Calu3 (cell line): ENCODE measurements at regions not wholly inside any gene's neighbourhood (a gene's known extent, or its start where the extent isn't known, plus 50 kb on each side); places are given as distances from the start of the nearest gene placed in this dataset.

Source experiments
- BruUV-seq: library from RNA; stranded (reverse); fragments of 400-500 nt; replicated peaks from 2 replicates; lab custom pipeline; 2021; lab: Mats Ljungman, UMichigan
- CTCF ChIA-PET: fragments of 300-600 bp; sonication (Branson Sonifier 250); formaldehyde crosslinking; loops from one replicate; lab custom pipeline; 2022; ENCODE audit warnings: antibody characterized with exemption; lab: Charles Lee
- DNase-seq: peaks from one replicate; pipeline ENCODE4 v3.0.0; 2022
- H3K27ac Mint-ChIP-seq: one replicate; pipeline ENCODE4 v1.8.0; 2022; ENCODE audit warnings: mixed read lengths; ENCODE audit not compliant: unreplicated experiment
- H3K27me3 Mint-ChIP-seq: one replicate; pipeline ENCODE4 v1.8.0; 2022; ENCODE audit warnings: mixed read lengths; ENCODE audit not compliant: unreplicated experiment
- H3K36me3 Mint-ChIP-seq: one replicate; pipeline ENCODE4 v1.8.0; 2022; ENCODE audit warnings: mild to moderate bottlenecking, moderate library complexity, mixed read lengths; ENCODE audit not compliant: insufficient read depth, unreplicated experiment
- H3K4me1 Mint-ChIP-seq: one replicate; pipeline ENCODE4 v1.8.0; 2022; ENCODE audit warnings: mild to moderate bottlenecking, low read depth, mixed read lengths; ENCODE audit not compliant: unreplicated experiment
- H3K4me3 Mint-ChIP-seq: one replicate; pipeline ENCODE4 v1.8.0; 2022; ENCODE audit warnings: mild to moderate bottlenecking, low read depth, moderate library complexity, mixed read lengths; ENCODE audit not compliant: unreplicated experiment
- H3K9me3 Mint-ChIP-seq: one replicate; pipeline ENCODE4 v1.8.0; 2022; ENCODE audit warnings: low read depth, mixed read lengths; ENCODE audit not compliant: unreplicated experiment
- intact Hi-C: fragments of 100-400 bp; cut with micrococcal nuclease; formaldehyde crosslinking; loops from one replicate; pipeline ENCODE4 v1.10.0; 2022; ENCODE audit not compliant: unreplicated experiment
- TF ChIP-seq, protein P1 (sequence below): fragments of 200-600 bp; IDR thresholded peaks from one replicate; pipeline ENCODE4 v1.8.0; 2022; ENCODE audit warnings: antibody characterized with exemption; ENCODE audit not compliant: unreplicated experiment

DNA sequence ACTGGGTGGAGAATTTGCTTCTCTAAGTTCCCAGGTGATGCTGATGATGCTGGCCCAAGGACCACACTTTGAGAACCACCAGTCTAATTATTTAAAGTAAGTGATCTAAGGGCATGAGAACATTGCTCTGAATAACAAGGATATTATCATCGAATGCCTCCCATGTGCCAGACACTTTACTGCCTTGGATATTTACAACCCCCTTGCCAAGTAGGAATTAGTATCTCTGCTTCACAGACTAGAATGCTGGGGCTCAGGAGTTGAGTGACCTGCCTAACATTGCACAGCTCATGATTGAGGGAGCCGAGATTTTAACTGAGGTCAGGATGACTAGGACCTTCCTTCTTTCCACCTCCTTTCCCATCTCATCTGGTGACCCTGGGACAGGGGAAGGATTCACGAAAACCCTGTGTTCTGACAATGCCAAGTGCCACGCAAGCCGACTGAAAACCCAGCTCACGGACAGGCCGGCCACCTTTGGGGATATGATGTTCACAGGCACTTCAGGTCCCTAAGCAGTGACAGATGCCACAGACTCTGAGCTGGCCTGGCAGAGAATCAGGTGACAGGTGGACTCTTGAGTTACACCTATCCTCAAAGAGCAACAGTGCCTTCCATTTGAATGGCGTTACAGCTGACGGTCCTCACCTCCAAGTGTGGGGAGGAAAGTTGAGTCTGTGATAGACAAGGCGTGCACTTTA is 230.7 kb downstream of the TOMM20 start:
- intact Hi-C loops: no loop called here
- BruUV-seq: no TSS peak

DNA sequence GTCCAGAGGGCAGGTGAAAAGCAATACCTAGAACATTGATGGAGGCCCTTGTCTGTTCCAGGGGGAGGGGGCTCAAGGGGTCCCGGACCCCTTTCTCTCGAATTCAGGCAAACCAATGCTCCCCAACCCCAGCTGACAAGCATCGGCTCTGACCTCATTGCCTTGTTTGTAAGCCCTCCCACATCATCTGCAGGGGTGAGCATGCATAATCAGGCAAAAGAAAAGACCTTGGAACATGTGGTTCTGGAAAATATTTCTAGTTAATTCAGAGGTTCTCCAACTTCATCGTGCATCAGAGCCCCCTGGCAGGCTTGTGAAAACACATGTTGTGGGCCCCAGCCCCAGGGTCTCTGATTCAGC is 231.3 kb downstream of the TOMM20 start:
- CTCF ChIA-PET: no interaction called here
- Mint-ChIP-seq H3K4me1 (peaks cover 14% of the 10 kb centered on the region), H3K9me3 (no peaks in the 10 kb centered on the region)

More for the DNA sequence above, 230.7 kb downstream of the TOMM20 start:
- H3K4me3 Mint-ChIP-seq: no peak overlapping the region
- H3K27me3 Mint-ChIP-seq: no peaks in the 10 kb centered on the region
- CTCF ChIA-PET: no interaction called here
- H3K36me3 Mint-ChIP-seq: peaks cover 4% of the 10 kb centered on the region
- H3K27ac Mint-ChIP-seq: no peak overlapping the region
- H3K9me3 Mint-ChIP-seq: no peaks in the 10 kb centered on the region
- H3K4me1 Mint-ChIP-seq: peaks cover 11% of the 10 kb centered on the region
- no peak for DNase-seq
- TF ChIP-seq, protein P1, sequence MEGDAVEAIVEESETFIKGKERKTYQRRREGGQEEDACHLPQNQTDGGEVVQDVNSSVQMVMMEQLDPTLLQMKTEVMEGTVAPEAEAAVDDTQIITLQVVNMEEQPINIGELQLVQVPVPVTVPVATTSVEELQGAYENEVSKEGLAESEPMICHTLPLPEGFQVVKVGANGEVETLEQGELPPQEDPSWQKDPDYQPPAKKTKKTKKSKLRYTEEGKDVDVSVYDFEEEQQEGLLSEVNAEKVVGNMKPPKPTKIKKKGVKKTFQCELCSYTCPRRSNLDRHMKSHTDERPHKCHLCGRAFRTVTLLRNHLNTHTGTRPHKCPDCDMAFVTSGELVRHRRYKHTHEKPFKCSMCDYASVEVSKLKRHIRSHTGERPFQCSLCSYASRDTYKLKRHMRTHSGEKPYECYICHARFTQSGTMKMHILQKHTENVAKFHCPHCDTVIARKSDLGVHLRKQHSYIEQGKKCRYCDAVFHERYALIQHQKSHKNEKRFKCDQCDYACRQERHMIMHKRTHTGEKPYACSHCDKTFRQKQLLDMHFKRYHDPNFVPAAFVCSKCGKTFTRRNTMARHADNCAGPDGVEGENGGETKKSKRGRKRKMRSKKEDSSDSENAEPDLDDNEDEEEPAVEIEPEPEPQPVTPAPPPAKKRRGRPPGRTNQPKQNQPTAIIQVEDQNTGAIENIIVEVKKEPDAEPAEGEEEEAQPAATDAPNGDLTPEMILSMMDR: no peak

DNA sequence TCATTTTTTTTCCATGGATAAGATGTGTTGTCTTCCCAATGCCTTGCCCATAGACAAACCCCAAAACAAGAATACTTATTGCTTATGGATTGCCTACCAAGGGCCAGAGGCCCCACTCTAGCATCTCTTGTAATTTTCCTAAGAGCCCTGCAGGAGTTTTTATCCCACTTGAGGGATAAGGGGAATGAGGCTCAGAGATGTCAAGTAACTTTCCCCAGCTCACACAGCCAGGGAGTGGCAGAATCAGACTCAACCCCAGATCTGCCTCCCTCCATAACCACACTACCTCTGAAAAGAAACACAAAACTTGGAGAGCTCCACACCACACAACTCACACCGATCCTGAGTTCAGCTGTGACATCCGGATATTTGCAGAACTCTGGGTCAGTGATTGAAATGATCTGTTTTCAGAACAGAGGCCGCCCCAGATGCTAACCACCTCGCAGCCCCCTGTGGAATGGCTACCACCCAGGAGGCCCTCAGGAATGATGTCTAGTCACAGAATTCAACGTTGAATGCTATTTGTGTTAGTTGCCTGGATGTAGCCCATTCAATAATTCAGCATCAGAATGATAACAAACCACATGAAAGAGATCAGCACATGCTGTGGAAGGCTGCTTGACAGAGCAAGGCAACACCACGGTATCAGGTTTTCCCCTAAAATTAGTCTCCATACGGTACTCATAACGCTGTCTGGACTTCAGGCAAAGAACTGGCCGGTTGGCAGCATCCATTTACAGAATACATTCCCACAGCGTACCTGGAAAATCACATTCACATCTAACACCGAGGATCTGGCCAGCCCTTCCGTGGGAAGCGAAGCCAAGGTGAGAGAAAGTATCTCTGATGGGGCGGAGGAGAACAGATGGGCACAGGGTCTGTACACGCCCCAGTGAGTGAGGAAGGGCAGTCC is 231.9 kb downstream of the TOMM20 start:
- Mint-ChIP-seq H3K36me3 (peaks cover 6% of the 10 kb centered on the region), H3K4me1 (peaks cover 19% of the 10 kb centered on the region), H3K27me3 (no peaks in the 10 kb centered on the region), H3K4me3 (no peak overlapping the region), H3K27ac (no peak overlapping the region), H3K9me3 (no peaks in the 10 kb centered on the region)
- intact Hi-C loops: no loop called here
- no TSS peak for BruUV-seq
- TF ChIP-seq, protein P1: no peak
- CTCF ChIA-PET: no interaction called here
- no peak for DNase-seq

More for the DNA sequence above, 231.3 kb downstream of the TOMM20 start:
- no TSS peak for BruUV-seq
- DNase-seq: no peak
- TF ChIP-seq, protein P1: no peak
- intact Hi-C loops: no loop called here
- H3K27me3 Mint-ChIP-seq: no peaks in the 10 kb centered on the region
- no peak overlapping the region for H3K27ac Mint-ChIP-seq
- peaks cover 6% of the 10 kb centered on the region for H3K36me3 Mint-ChIP-seq
- H3K4me3 Mint-ChIP-seq: no peak overlapping the region

DNA sequence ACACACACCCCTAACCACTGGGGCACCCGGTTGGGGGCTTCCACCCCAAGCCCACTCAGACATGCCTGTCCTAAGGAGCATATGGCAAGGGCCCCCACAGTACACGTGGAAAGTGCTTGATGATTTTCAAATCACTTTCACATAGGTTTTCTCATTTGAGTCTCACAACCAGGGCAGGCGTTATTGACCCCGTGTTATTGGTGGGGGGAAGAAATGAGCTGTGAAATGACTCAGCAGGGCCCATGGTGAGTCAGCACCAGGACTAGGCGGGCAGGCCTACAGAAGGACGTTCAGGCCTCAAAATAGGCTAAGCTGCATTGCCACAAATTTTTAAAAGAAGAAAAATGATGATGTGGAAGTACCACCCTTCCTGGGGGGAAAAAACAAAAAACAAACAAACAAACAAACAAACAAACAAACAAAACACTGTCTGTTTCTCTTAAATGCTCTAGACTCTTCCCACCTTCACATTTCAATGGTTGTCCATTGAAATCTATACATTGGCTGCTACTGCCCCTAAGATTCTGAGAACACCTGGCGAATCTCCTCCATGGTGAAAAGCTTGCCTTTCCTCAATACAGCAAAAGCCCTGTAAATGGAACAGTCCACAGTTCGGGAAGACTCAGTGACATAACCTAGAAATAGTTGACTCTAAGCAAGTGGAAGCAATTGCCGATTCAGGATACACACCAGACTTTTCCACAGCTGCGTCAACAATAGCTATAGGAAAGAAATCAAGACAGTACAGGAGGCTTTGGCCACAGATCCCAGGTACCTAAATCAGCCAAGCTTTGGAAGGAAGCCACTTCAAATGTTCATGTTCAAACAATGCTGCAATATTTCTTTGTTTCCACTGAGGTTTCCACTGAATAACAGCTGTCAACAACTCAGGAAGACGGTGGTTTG is 234.7 kb downstream of the TOMM20 start:
- Mint-ChIP-seq H3K36me3 (peaks cover 6% of the 10 kb centered on the region), H3K27me3 (no peaks in the 10 kb centered on the region), H3K9me3 (no peaks in the 10 kb centered on the region), H3K4me1 (peaks cover 13% of the 10 kb centered on the region), H3K27ac (no peak overlapping the region), H3K4me3 (no peak overlapping the region)
- no peak for DNase-seq
- TF ChIP-seq, protein P1: no peak
- BruUV-seq: no TSS peak
- intact Hi-C loops: no loop called here
- CTCF ChIA-PET: no interaction called here
